ENCODE measurements at regions not wholly inside any gene's neighbourhood (a gene's known extent, or its start where the extent isn't known, plus 50 kb on each side); places are given as distances from the start of the nearest gene placed in this dataset.

DNA sequence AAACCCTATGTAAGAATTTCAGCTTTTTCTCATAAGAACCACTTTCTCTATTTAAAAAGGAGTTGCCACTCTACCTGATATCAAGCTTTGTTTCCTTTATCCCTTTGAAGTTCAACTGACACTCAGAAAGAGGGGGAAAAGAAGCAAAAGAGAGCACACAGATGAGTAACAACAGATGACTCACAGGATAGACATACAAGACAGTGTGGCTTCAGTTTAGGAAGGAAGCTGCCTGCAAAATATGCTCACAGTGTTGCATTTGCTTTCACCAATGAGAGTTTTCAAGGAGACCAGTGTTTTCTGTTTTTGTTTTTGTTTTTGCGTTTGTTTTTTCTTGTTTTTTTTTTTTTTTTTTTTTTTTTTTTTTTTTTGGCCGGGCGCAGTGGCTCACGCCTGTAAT, 1181.6 kb downstream of the DNAJB9 start:
- TF ChIP-seq, protein P1, sequence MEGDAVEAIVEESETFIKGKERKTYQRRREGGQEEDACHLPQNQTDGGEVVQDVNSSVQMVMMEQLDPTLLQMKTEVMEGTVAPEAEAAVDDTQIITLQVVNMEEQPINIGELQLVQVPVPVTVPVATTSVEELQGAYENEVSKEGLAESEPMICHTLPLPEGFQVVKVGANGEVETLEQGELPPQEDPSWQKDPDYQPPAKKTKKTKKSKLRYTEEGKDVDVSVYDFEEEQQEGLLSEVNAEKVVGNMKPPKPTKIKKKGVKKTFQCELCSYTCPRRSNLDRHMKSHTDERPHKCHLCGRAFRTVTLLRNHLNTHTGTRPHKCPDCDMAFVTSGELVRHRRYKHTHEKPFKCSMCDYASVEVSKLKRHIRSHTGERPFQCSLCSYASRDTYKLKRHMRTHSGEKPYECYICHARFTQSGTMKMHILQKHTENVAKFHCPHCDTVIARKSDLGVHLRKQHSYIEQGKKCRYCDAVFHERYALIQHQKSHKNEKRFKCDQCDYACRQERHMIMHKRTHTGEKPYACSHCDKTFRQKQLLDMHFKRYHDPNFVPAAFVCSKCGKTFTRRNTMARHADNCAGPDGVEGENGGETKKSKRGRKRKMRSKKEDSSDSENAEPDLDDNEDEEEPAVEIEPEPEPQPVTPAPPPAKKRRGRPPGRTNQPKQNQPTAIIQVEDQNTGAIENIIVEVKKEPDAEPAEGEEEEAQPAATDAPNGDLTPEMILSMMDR (IDR thresholded peaks at IDR 0.05; ENCODE audit: insufficient read depth, low read length, poor library complexity, severe bottlenecking): no peak
- H3K27me3 ChIP-seq (ENCODE audit: control insufficient read depth, insufficient read depth, low read length): no peaks in the 10 kb centered on the region
- H3K36me3 ChIP-seq (ENCODE audit: control insufficient read depth, insufficient read depth, low read length): no peaks in the 10 kb centered on the region
- no peak overlapping the region for H3K4me3 ChIP-seq (ENCODE audit: low read depth, low read length)
- no peak for DNase-seq (ENCODE audit: low read depth)

DNA sequence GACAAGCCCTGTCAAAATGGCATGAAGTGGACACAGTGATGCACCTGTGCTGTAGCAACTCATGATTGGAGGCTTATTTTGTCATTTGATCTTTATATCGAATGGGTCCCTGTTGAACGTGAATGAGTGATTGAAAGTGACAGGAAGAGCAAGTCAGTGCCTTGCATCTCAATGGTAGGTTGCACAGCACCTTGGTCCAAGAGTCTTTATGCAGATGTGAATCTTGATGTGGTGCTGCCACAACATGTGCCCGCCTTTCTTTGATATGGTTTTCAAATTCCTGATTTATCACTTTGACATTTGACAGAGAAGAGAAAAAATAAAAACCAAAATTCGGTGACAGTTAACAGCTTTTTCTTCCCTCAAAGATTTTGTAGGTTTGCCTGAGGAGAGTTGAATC, 1182.4 kb downstream of the DNAJB9 start:
- no peaks in the 10 kb centered on the region for H3K36me3 ChIP-seq (ENCODE audit: control insufficient read depth, insufficient read depth, low read length)
- no peak overlapping the region for H3K4me3 ChIP-seq (ENCODE audit: low read depth, low read length)
- DNase-seq (ENCODE audit: low read depth): no peak
- TF ChIP-seq, protein P1 (IDR thresholded peaks at IDR 0.05; ENCODE audit: insufficient read depth, low read length, poor library complexity, severe bottlenecking): no peak
- H3K27me3 ChIP-seq (ENCODE audit: control insufficient read depth, insufficient read depth, low read length): no peaks in the 10 kb centered on the region

DNA sequence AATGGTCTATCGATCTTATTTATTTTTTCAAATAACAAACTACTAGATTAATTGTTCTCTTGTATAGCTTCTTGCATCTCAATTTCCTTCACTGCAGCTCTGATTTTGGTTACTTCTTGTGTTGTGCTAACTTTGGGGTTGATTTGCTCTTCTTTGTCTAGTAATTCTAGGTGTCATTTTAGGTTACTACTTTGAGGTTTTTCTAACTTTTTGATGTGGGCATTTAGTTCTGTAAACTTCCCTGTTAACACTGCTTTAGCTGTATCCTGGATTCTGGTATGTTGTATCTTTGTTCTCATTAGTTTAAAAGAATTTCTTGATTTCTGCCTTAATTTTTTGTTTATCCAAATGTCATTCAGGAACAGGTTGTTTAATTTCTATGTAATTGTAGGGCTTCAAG, 1188.0 kb downstream of the DNAJB9 start:
- H3K4me3 ChIP-seq (ENCODE audit: low read depth, low read length): no peak overlapping the region
- TF ChIP-seq, protein P1 (IDR thresholded peaks at IDR 0.05; ENCODE audit: insufficient read depth, low read length, poor library complexity, severe bottlenecking): no peak
- DNase-seq (ENCODE audit: low read depth): no peak
- no peaks in the 10 kb centered on the region for H3K27me3 ChIP-seq (ENCODE audit: control insufficient read depth, insufficient read depth, low read length)
- H3K36me3 ChIP-seq (ENCODE audit: control insufficient read depth, insufficient read depth, low read length): no peaks in the 10 kb centered on the region

DNA sequence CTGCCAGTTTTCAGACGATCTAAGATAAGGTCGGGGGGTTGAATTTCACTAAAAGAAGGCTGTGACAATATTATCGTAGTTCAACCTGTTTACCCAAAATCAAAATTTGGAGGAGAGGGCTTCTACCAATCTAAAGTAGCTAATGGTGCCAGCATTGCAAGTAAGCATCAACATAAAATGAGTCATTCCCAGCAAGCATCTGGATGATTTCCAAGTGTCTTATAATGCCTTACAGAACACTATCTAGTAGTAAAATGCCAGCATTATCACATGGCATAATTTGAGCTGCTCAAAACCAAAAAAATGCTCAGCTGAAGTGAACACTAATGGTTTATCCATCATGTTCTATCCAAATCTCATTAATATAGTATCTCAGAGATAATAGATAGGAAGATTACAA, 1193.9 kb downstream of the DNAJB9 start:
- Histone ChIP-seq H3K4me3 (ENCODE audit: low read depth, low read length) (no peak overlapping the region), H3K36me3 (ENCODE audit: control insufficient read depth, insufficient read depth, low read length) (no peaks in the 10 kb centered on the region), H3K27me3 (ENCODE audit: control insufficient read depth, insufficient read depth, low read length) (no peaks in the 10 kb centered on the region)
- DNase-seq (ENCODE audit: low read depth): no peak
- TF ChIP-seq, protein P1 (IDR thresholded peaks at IDR 0.05; ENCODE audit: insufficient read depth, low read length, poor library complexity, severe bottlenecking): no peak

DNA sequence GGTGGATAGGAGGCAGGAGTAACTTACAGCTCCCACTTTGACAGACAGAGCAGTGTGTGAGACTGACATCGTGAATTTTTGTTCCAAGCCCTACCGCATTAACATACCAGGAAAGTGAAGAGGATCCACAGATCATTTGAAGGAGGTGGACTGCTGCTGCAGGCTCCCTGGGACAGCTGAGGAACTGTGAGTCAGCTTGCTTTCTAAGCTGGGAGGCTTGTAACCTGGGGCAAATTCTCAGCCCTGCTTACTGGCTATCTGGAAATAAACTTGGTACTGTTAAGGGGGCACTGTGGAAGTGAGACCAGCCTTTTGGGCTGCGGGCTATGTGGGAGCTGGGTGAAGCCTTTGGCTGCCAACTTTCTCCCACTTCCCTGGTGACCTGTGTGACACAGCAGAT, 1202.5 kb downstream of the DNAJB9 start:
- no peaks in the 10 kb centered on the region for H3K27me3 ChIP-seq (ENCODE audit: control insufficient read depth, insufficient read depth, low read length)
- no peak for DNase-seq (ENCODE audit: low read depth)
- no peak overlapping the region for H3K4me3 ChIP-seq (ENCODE audit: low read depth, low read length)
- TF ChIP-seq, protein P1 (IDR thresholded peaks at IDR 0.05; ENCODE audit: insufficient read depth, low read length, poor library complexity, severe bottlenecking): no peak
- H3K36me3 ChIP-seq (ENCODE audit: control insufficient read depth, insufficient read depth, low read length): no peaks in the 10 kb centered on the region

DNA sequence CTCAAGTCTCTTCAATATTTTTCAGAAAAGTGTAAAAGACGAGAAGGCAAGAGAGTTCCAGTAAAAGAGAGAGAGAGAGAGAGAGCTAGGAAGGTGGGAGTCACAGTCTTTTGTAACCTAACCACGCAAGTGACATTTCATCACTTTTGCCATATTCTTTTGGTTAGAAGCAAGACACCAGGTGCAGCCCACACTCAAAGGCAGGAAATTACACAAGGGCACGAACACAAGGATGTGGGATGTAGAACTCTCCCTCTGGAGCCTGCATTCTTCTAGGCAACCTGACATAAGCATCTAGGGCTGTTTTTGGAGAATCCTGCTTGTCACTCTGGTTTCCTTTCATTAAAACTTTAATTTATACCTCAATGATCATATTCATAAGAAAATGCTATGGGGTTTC, 1213.1 kb downstream of the DNAJB9 start:
- DNase-seq (ENCODE audit: low read depth): no peak
- Histone ChIP-seq H3K27me3 (ENCODE audit: control insufficient read depth, insufficient read depth, low read length) (no peaks in the 10 kb centered on the region), H3K4me3 (ENCODE audit: low read depth, low read length) (no peak overlapping the region), H3K36me3 (ENCODE audit: control insufficient read depth, insufficient read depth, low read length) (no peaks in the 10 kb centered on the region)
- TF ChIP-seq, protein P1 (IDR thresholded peaks at IDR 0.05; ENCODE audit: insufficient read depth, low read length, poor library complexity, severe bottlenecking): no peak
